H1 (cell line): ENCODE measurements at regions not wholly inside any gene's neighbourhood (a gene's known extent, or its start where the extent isn't known, plus 50 kb on each side); places are given as distances from the start of the nearest gene placed in this dataset.

Experiments
- CTCF ChIA-PET: fragments of 300-600 bp; sonication (Branson Sonifier 250); formaldehyde crosslinking; loops from one replicate; lab custom pipeline; 2021; ENCODE audit not compliant: partially characterized antibody; lab: Charles Lee
- POLR2A ChIA-PET: fragments of 300-600 bp; sonication (Branson Sonifier 250); formaldehyde crosslinking; loops from one replicate; lab custom pipeline; 2021; ENCODE audit warnings: inconsistent platforms; ENCODE audit not compliant: partially characterized antibody; lab: Charles Lee
- DNase-seq, 2 experiments: peaks; one replicate each; pipeline versions ENCODE4 v3.0.0 to v3.0.0-alpha.2; 2010 to 2022; ENCODE audit warnings: low spot score in 2 of 2, low read depth in 1 of 2, mixed read lengths in 1 of 2
- FAIRE-seq: peaks from 2 replicates; lab custom pipeline; 2011; peaks lifted over from hg19 to GRCh38; lab: Jason Lieb, UNC
- H2AFZ ChIP-seq: 2 replicates; pipeline ENCODE4 v1.8.1; 2012; ENCODE audit warnings: low read length, inconsistent platforms
- H2AK5ac ChIP-seq: 2 replicates; pipeline ENCODE4 v1.6.1; 2013; ENCODE audit warnings: low read depth, low read length
- H2BK120ac ChIP-seq: replicated peaks from 2 replicates; pipeline ENCODE3; 2013; ENCODE audit warnings: low read depth, low read length, inconsistent platforms
- H2BK12ac ChIP-seq: 2 replicates; pipeline ENCODE4 v1.6.1; 2013; ENCODE audit warnings: low read depth, low read length
- H2BK15ac ChIP-seq: 2 replicates; pipeline ENCODE4 v1.6.1; 2013; ENCODE audit warnings: low read length
- H2BK20ac ChIP-seq: 2 replicates; pipeline ENCODE4 v1.6.1; 2013; ENCODE audit warnings: low read length
- H2BK5ac ChIP-seq: 2 replicates; pipeline ENCODE4 v1.6.1; 2013; ENCODE audit warnings: low read depth, low read length
- H3K14ac ChIP-seq: 2 replicates; pipeline ENCODE4 v1.6.1; 2013; ENCODE audit warnings: inconsistent platforms; ENCODE audit not compliant: insufficient read length
- H3K18ac ChIP-seq: 2 replicates; pipeline ENCODE4 v1.6.1; 2013; ENCODE audit warnings: low read length; ENCODE audit errors: extremely low read depth
- H3K23ac ChIP-seq: 2 replicates; pipeline ENCODE4 v1.6.1; 2013; ENCODE audit warnings: inconsistent platforms; ENCODE audit not compliant: insufficient read length
- H3K23me2 ChIP-seq: 2 replicates; pipeline ENCODE4 v1.6.1; 2013; ENCODE audit warnings: low read depth, low read length
- H3K27ac ChIP-seq: 2 replicates; pipeline ENCODE4 v1.6.1; 2011; ENCODE audit warnings: low read depth, low read length, inconsistent platforms
- H3K27me3 ChIP-seq, 4 experiments: replicated peaks in 1 of 4; 1 replicate in 1 of 4; 2 replicates in 3 of 4; pipeline versions ENCODE4 v1.6.1 to v1.8.1; 2011 to 2013; ENCODE audit warnings: low read length in 3 of 4, mild to moderate bottlenecking in 3 of 4, inconsistent platforms in 2 of 4, mixed read lengths in 2 of 4, moderate library complexity in 1 of 4; ENCODE audit not compliant: control insufficient read depth in 3 of 4, insufficient read depth in 3 of 4; ENCODE audit errors: extremely low read depth in 1 of 4
- H3K36me3 ChIP-seq, 4 experiments: 2 replicates each; pipeline versions ENCODE4 v1.6.1 to v1.8.1; 2011 to 2013; ENCODE audit warnings: mild to moderate bottlenecking in 4 of 4, low read length in 3 of 4, moderate library complexity in 2 of 4, control low read depth in 1 of 4, inconsistent platforms in 1 of 4; ENCODE audit not compliant: insufficient read depth in 4 of 4, control insufficient read depth in 2 of 4
- H3K4ac ChIP-seq: replicated peaks from 2 replicates; pipeline ENCODE3; 2013; ENCODE audit warnings: low read length, low read depth, mixed read lengths, inconsistent platforms; ENCODE audit not compliant: insufficient read length
- H3K4me1 ChIP-seq, 4 experiments: replicated peaks in 1 of 4; 1 replicate in 1 of 4; 2 replicates in 3 of 4; pipeline versions ENCODE4 v1.6.1 to v1.8.1; 2011 to 2013; ENCODE audit warnings: low read length in 3 of 4, inconsistent platforms in 2 of 4, mixed read lengths in 1 of 4; ENCODE audit not compliant: insufficient read depth in 4 of 4, control insufficient read depth in 3 of 4
- H3K4me2 ChIP-seq, 2 experiments: 2 replicates each; pipeline versions ENCODE4 v1.6.1 to v1.8.1; 2011 to 2013; ENCODE audit warnings: low read depth in 2 of 2, low read length in 2 of 2, control low read depth in 1 of 2, inconsistent platforms in 1 of 2, mild to moderate bottlenecking in 1 of 2; ENCODE audit not compliant: insufficient read depth in 1 of 2
- H3K4me3 ChIP-seq, 4 experiments: fragments of 200-600, 300-600 bp in 1 of 4; sonication (generic), shearing (Covaris generic), sonication (Bioruptor Twin) in 1 of 4; 2 replicates each; pipeline versions ENCODE4 v1.5.1 to v1.8.1; 2011 to 2016; ENCODE audit warnings: low read length in 4 of 4, low read depth in 3 of 4, control low read depth in 2 of 4, inconsistent platforms in 2 of 4, mild to moderate bottlenecking in 2 of 4, mixed read lengths in 1 of 4, moderate library complexity in 1 of 4; ENCODE audit not compliant: insufficient read depth in 2 of 4; ENCODE audit errors: extremely low read depth in 1 of 4
- H3K56ac ChIP-seq: replicated peaks from 2 replicates; pipeline ENCODE3; 2013; ENCODE audit warnings: low read depth, mild to moderate bottlenecking, mixed read lengths, low read length, inconsistent platforms; ENCODE audit not compliant: insufficient read length
- H3K79me1 ChIP-seq: 2 replicates; pipeline ENCODE4 v1.6.1; 2013; ENCODE audit warnings: low read depth, low read length, control low read depth
- H3K79me2 ChIP-seq, 2 experiments: 2 replicates each; pipeline versions ENCODE4 v1.6.1 to v1.8.1; 2012 to 2013; ENCODE audit warnings: low read length in 2 of 2, mild to moderate bottlenecking in 2 of 2, inconsistent platforms in 1 of 2; ENCODE audit not compliant: insufficient read depth in 2 of 2, control insufficient read depth in 1 of 2
- H3K9ac ChIP-seq, 4 experiments: replicated peaks in 1 of 4; 1 replicate in 1 of 4; 2 replicates in 3 of 4; pipeline versions ENCODE4 v1.6.1 to v1.8.1; 2011 to 2013; ENCODE audit warnings: low read depth in 3 of 4, low read length in 3 of 4, control low read depth in 2 of 4, mild to moderate bottlenecking in 2 of 4, moderate library complexity in 2 of 4, inconsistent platforms in 1 of 4; ENCODE audit errors: extremely low read depth in 1 of 4
- H3K9me3 ChIP-seq, 2 experiments: 2 replicates each; pipeline versions ENCODE4 v1.6.1 to v1.8.1; 2012 to 2013; ENCODE audit warnings: mild to moderate bottlenecking in 2 of 2, moderate library complexity in 2 of 2, control low read depth in 1 of 2, inconsistent platforms in 1 of 2, low read depth in 1 of 2, low read length in 1 of 2, mixed read lengths in 1 of 2; ENCODE audit not compliant: insufficient read depth in 2 of 2
- H4K20me1 ChIP-seq, 2 experiments: replicated peaks in 1 of 2; 2 replicates each; pipeline versions ENCODE3 to v1.8.1; 2011 to 2013; ENCODE audit warnings: inconsistent platforms in 2 of 2, low read length in 2 of 2, mild to moderate bottlenecking in 1 of 2; ENCODE audit not compliant: insufficient read depth in 2 of 2, control insufficient read depth in 1 of 2
- H4K5ac ChIP-seq: 2 replicates; pipeline ENCODE4 v1.6.1; 2013; ENCODE audit warnings: low read length, low read depth, mixed read lengths, inconsistent platforms; ENCODE audit not compliant: insufficient read length
- H4K8ac ChIP-seq: 2 replicates; pipeline ENCODE4 v1.8.0; 2013; ENCODE audit warnings: mild to moderate bottlenecking, moderate library complexity, low read length, inconsistent platforms; ENCODE audit not compliant: insufficient read depth; ENCODE audit errors: extremely low read depth
- H4K91ac ChIP-seq: replicated peaks from 2 replicates; pipeline ENCODE3; 2013; ENCODE audit warnings: low read length, mixed read lengths, inconsistent platforms; ENCODE audit not compliant: insufficient read length
- NANOG ChIP-seq: IDR thresholded peaks from 2 replicates; pipeline ENCODE4 v1.6.1; 2011; ENCODE audit warnings: low read length, low read depth, mild to moderate bottlenecking, inconsistent platforms; ENCODE audit not compliant: insufficient read depth, poor library complexity, severe bottlenecking
- RFX5 ChIP-seq: IDR thresholded peaks from 2 replicates; pipeline ENCODE4 v1.6.1; 2011; ENCODE audit warnings: low read depth, low read length, improper control_type of control experiment, borderline replicate concordance
- YY1 ChIP-seq: IDR thresholded peaks from 2 replicates; pipeline ENCODE4 v1.6.1; 2011; ENCODE audit warnings: low read depth, mild to moderate bottlenecking, low read length
- WGBS, 2 experiments: shearing (Covaris generic) in 1 of 2; methylation state at CpG; one replicate each; pipeline versions ENCODE4 v1.1.6 to v1.1.7; 2013 to 2015; ENCODE audit warnings: low lambda C conversion rate in 2 of 2, mixed read lengths in 2 of 2, inconsistent platforms in 1 of 2, low coverage in 1 of 2, missing lambda C conversion rate in 1 of 2; ENCODE audit not compliant: insufficient replicate concordance in 2 of 2, insufficient coverage in 1 of 2, insufficient read length in 1 of 2; ENCODE audit errors: extremely low coverage in 1 of 2, missing lambda C conversion rate in 1 of 2; 5-methylcytosine and 5-hydroxymethylcytosine counted together

GRCh38 chr3:44159696-44160300 is 81.9 kb upstream of the TOPAZ1 start:
- no peaks in the 10 kb centered on the region for H3K79me2 ChIP-seq
- no peak overlapping the region for H2BK20ac ChIP-seq
- no peak overlapping the region for H3K23ac ChIP-seq
- no peak overlapping the region for H4K5ac ChIP-seq
- no peak overlapping the region for H3K56ac ChIP-seq
- TF ChIP-seq NANOG (no peak), RFX5 (no peak), YY1 (no peak)
- H4K91ac ChIP-seq: no peak overlapping the region
- H3K79me1 ChIP-seq: no peaks in the 10 kb centered on the region
- no peak overlapping the region for H2AFZ ChIP-seq
- H2BK12ac ChIP-seq: no peak overlapping the region
- H3K4me3 ChIP-seq: no peak overlapping the region
- H3K4me1 ChIP-seq: no peaks in the 10 kb centered on the region
- H4K20me1 ChIP-seq: no peaks in the 10 kb centered on the region
- no peak overlapping the region for H2AK5ac ChIP-seq
- H3K4ac ChIP-seq: no peak overlapping the region
- FAIRE-seq (no peak), DNase-seq (no peak)
- CTCF ChIA-PET: interaction anchor here (1.1 kb wide), 1 partner anchor 304 kb away, joined by 3 read pairs; no protein-coding TSS in a partner anchor
- POLR2A ChIA-PET: no interaction called here
- H2BK120ac ChIP-seq: no peak overlapping the region
- no peaks in the 10 kb centered on the region for H3K36me3 ChIP-seq
- no peaks in the 10 kb centered on the region for H3K23me2 ChIP-seq
- WGBS, 2 experiments: 88% methylated on average over 2 of the region's 2 CpGs; no CpG with 5 or more reads in 1 of the 2 experiments
- H3K27ac ChIP-seq: no peak overlapping the region
- H2BK5ac ChIP-seq: no peak overlapping the region
- H3K27me3 ChIP-seq: no peaks in the 10 kb centered on the region
- H3K14ac ChIP-seq: no peak overlapping the region
- no peak overlapping the region for H3K4me2 ChIP-seq
- H3K9me3 ChIP-seq: no peaks in the 10 kb centered on the region
- H3K9ac ChIP-seq: no peak overlapping the region
- H4K8ac ChIP-seq: no peak overlapping the region
- no peak overlapping the region for H3K18ac ChIP-seq
- no peak overlapping the region for H2BK15ac ChIP-seq
